PFSK-1 (cell line): ENCODE measurements at regions not wholly inside any gene's neighbourhood (a gene's known extent, or its start where the extent isn't known, plus 50 kb on each side); places are given as distances from the start of the nearest gene placed in this dataset.

Experiments
- SIN3A ChIP-seq: IDR thresholded peaks from 2 replicates; pipeline ENCODE4 v1.6.1; 2012; ENCODE audit warnings: mild to moderate bottlenecking, low read length, moderate library complexity, borderline replicate concordance; ENCODE audit not compliant: insufficient read depth
- TAF1 ChIP-seq: IDR thresholded peaks from 2 replicates; pipeline ENCODE4 v1.6.1; 2012; ENCODE audit warnings: low read length, control low read depth, borderline replicate concordance; ENCODE audit not compliant: insufficient read depth
- TF ChIP-seq, protein P1 (sequence below), 2 experiments: IDR thresholded peaks; 2 replicates each; pipeline versions ENCODE4 v1.6.1 to v1.8.0; 2011 to 2012; ENCODE audit warnings: low read depth in 2 of 2, low read length in 2 of 2, control low read depth in 1 of 2, inconsistent platforms in 1 of 2, mild to moderate bottlenecking in 1 of 2, moderate library complexity in 1 of 2; ENCODE audit not compliant: insufficient read depth in 1 of 2

DNA sequence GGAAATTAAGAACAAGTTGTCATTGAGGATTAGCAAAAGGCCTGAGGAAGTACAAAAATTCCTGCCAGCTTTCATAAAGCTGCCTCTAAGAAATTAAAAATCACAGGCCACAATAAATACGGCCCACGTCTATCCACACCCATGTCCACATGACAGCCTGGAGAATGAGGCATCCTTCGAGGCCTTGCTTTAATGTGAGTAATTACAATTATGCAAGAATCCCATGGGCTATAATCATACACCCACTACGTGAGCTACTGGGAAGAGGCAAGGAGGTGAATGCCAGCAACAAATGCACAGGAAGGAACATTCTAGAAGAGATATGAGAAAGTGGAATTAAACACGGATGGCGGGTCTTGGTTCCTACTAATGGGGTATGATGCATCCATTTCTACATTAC lies 65.4 kb upstream of the ZFHX3 start:
- no peak for TF ChIP-seq TAF1
- no peak for TF ChIP-seq SIN3A
- TF ChIP-seq, protein P1, sequence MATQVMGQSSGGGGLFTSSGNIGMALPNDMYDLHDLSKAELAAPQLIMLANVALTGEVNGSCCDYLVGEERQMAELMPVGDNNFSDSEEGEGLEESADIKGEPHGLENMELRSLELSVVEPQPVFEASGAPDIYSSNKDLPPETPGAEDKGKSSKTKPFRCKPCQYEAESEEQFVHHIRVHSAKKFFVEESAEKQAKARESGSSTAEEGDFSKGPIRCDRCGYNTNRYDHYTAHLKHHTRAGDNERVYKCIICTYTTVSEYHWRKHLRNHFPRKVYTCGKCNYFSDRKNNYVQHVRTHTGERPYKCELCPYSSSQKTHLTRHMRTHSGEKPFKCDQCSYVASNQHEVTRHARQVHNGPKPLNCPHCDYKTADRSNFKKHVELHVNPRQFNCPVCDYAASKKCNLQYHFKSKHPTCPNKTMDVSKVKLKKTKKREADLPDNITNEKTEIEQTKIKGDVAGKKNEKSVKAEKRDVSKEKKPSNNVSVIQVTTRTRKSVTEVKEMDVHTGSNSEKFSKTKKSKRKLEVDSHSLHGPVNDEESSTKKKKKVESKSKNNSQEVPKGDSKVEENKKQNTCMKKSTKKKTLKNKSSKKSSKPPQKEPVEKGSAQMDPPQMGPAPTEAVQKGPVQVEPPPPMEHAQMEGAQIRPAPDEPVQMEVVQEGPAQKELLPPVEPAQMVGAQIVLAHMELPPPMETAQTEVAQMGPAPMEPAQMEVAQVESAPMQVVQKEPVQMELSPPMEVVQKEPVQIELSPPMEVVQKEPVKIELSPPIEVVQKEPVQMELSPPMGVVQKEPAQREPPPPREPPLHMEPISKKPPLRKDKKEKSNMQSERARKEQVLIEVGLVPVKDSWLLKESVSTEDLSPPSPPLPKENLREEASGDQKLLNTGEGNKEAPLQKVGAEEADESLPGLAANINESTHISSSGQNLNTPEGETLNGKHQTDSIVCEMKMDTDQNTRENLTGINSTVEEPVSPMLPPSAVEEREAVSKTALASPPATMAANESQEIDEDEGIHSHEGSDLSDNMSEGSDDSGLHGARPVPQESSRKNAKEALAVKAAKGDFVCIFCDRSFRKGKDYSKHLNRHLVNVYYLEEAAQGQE (IDR thresholded peaks at IDR 0.05; ENCODE audit: insufficient read depth in 1 of 2, low read depth in 2 of 2, low read length in 2 of 2): no peak
